SJCRH30 (cell line): ENCODE measurements at regions not wholly inside any gene's neighbourhood (a gene's known extent, or its start where the extent isn't known, plus 50 kb on each side); places are given as distances from the start of the nearest gene placed in this dataset.

ENCODE experiments used
- DNase-seq, 2 experiments: peaks; one replicate each; pipeline ENCODE4 v3.0.0-alpha.2; 2015 to 2020
- H3K27ac ChIP-seq: fragments of 250-450 bp; sonication (Bioruptor Pico); 2 replicates; pipeline ENCODE4 v1.5.1; 2020; ENCODE audit warnings: mild to moderate bottlenecking, moderate library complexity
- H3K27me3 ChIP-seq: fragments of 250-450 bp; sonication (Bioruptor Pico); 2 replicates; pipeline ENCODE4 v1.5.1; 2020; ENCODE audit warnings: mild to moderate bottlenecking, moderate library complexity
- H3K36me3 ChIP-seq: fragments of 250-450 bp; sonication (Bioruptor Pico); 2 replicates; pipeline ENCODE4 v1.5.1; 2020; ENCODE audit warnings: mild to moderate bottlenecking, moderate library complexity
- H3K4me1 ChIP-seq: fragments of 250-450 bp; sonication (Bioruptor Pico); 2 replicates; pipeline ENCODE4 v1.5.1; 2020; ENCODE audit warnings: mild to moderate bottlenecking, moderate library complexity
- H3K4me3 ChIP-seq: fragments of 250-450 bp; sonication (Bioruptor Pico); 2 replicates; pipeline ENCODE4 v1.5.1; 2020; ENCODE audit warnings: mild to moderate bottlenecking, moderate library complexity
- H3K9me3 ChIP-seq: fragments of 250-450 bp; sonication (Bioruptor Pico); replicated peaks from 2 replicates; pipeline ENCODE4 v1.5.1; 2020; ENCODE audit warnings: mild to moderate bottlenecking, moderate library complexity

- DNase-seq, result peak; percentile 8 to 51
- H3K27ac ChIP-seq, result peak overlapping the region; percentile 22; the same call in 1 of the 2 replicates
- H3K4me3 ChIP-seq, result no peak overlapping the region
- no peaks in the 10 kb centered on the region for H3K27me3 ChIP-seq
- no peaks in the 10 kb centered on the region for H3K9me3 ChIP-seq
- no peaks in the 10 kb centered on the region for H3K36me3 ChIP-seq
- H3K4me1 ChIP-seq, result peaks cover 13% of the 10 kb centered on the region
These were observed 239.6 kb upstream of the VEGFC start for GRCh38 chr4:177032341-177032740.

- Histone ChIP-seq H3K27me3 (no peaks in the 10 kb centered on the region), H3K4me1 (peaks cover 14% of the 10 kb centered on the region), H3K36me3 (no peaks in the 10 kb centered on the region), H3K4me3 (no peak overlapping the region), H3K27ac (no peak overlapping the region; the same call in 1 of the 2 replicates), H3K9me3 (no peaks in the 10 kb centered on the region)
- DNase-seq, result peak in 1 of 2 experiments; percentile 12
These were observed 240.4 kb upstream of the VEGFC start for GRCh38 chr4:177033135-177033534.

DNA sequence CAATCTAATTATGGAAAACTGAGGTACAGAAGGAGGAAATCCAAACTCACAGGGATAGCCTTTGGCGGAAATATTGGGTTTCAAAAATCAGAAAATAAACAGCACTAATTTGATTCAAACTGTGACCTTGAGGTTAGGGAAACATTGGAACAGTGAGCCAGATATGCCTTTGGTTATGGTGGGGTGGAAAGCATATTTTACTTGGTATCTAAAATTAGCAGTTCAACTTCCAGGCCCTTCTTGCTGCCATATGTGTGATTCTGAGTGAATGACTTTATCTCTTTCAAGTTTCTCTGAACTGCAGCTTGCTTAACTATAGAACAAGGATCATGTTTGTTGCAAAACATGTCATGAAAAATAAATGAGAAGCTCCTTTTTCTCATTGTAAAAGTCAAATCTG is 240.9 kb upstream of the VEGFC start:
- Histone ChIP-seq H3K4me1 (peaks cover 18% of the 10 kb centered on the region), H3K4me3 (no peak overlapping the region), H3K9me3 (no peaks in the 10 kb centered on the region), H3K27me3 (no peaks in the 10 kb centered on the region), H3K36me3 (no peaks in the 10 kb centered on the region), H3K27ac (no peak overlapping the region)
- peak in 1 of 2 experiments; percentile 4 for DNase-seq

DNA sequence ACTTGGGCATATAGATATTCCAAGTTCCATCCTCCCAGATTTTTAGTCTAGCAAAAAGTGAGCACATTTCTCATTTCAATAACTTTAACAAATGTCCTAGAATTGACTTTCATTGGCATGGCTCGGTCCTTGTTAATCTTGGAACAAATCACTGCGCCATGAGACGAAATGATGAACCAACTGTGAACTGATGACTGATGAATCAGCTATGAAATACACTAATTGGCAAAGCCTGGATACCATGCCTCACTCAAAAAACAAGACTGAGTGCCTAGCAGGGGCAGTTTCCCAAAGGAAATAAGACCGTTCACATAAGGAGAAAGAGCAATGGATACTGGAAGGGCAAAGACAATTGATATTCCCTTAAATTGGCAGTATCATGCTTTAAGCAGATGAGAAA is 248.6 kb upstream of the VEGFC start:
- no peaks in the 10 kb centered on the region for H3K36me3 ChIP-seq
- H3K9me3 ChIP-seq, result no peaks in the 10 kb centered on the region
- DNase-seq, result no peak
- H3K27ac ChIP-seq, result no peak overlapping the region
- no peak overlapping the region for H3K4me3 ChIP-seq
- H3K4me1 ChIP-seq, result peaks cover 14% of the 10 kb centered on the region
- H3K27me3 ChIP-seq, result no peaks in the 10 kb centered on the region

GRCh38 chr4:177047070-177047850 is 254.5 kb upstream of the VEGFC start:
- H3K27ac ChIP-seq, result no peak overlapping the region
- H3K4me3 ChIP-seq, result no peak overlapping the region

DNA sequence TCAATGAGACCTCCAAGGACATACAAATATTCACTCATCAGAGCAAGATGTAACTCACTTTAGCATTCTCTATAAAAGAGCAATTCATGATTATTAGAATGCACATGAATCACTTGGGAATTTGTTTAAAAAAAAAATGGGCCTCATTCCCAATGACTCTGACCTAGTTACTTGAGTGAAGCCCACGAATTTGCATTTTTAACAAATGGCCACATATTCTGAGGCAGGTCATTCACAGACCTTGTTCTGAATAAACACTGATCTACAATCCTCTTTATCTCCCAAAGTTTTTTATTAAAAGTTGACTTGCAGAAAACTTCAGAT is 255.1 kb upstream of the VEGFC start:
- no peaks in the 10 kb centered on the region for H3K36me3 ChIP-seq

More at GRCh38 chr4:177047070-177047850, 254.5 kb upstream of the VEGFC start:
- H3K36me3 ChIP-seq, result no peaks in the 10 kb centered on the region
- peak; percentile 54 to 74 for DNase-seq
- H3K27me3 ChIP-seq, result no peaks in the 10 kb centered on the region
- no peaks in the 10 kb centered on the region for H3K9me3 ChIP-seq
- no peaks in the 10 kb centered on the region for H3K4me1 ChIP-seq

DNA sequence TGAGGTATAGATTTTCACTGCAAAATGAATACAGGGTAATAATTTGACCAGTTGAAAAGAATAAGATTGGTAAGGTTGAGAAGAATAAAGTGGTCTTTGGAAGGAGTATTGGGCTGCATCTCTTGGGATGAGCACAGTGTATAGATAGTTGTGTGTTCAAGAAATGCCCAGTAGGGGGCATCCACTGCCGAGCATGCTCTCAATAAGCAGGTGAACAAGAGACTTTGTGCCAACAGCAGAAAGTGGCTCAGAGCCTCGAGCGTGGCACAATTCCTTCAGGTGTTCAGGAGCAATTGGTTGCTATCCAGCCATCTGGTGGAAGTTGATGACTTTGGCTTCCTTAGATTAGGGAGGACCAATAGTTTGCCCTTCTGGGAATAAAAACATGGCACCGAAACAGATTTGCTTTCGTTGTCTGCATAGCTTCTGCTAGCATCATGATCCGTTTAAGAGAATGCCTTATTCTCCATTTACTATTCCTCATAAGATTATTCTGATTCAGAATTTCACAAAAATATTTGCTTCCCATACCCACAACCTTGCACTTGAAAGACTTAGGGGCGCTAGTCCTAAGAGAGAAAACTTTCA is 258.1 kb upstream of the NEIL3 start:
- DNase-seq, result peak in 1 of 2 experiments; percentile 40
- no peak overlapping the region for H3K4me3 ChIP-seq
- H3K9me3 ChIP-seq, result no peaks in the 10 kb centered on the region
- no peaks in the 10 kb centered on the region for H3K36me3 ChIP-seq
- H3K27me3 ChIP-seq, result no peaks in the 10 kb centered on the region
- H3K27ac ChIP-seq, result no peak overlapping the region
- H3K4me1 ChIP-seq, result no peaks in the 10 kb centered on the region

More for the DNA sequence above, 255.1 kb upstream of the VEGFC start:
- Histone ChIP-seq H3K27ac (no peak overlapping the region), H3K4me1 (no peaks in the 10 kb centered on the region), H3K27me3 (no peaks in the 10 kb centered on the region), H3K9me3 (no peaks in the 10 kb centered on the region), H3K4me3 (no peak overlapping the region)
- DNase-seq, result no peak

- DNase-seq, result no peak
- Histone ChIP-seq H3K9me3 (no peaks in the 10 kb centered on the region), H3K27me3 (no peaks in the 10 kb centered on the region), H3K4me1 (no peaks in the 10 kb centered on the region), H3K4me3 (no peak overlapping the region), H3K36me3 (no peaks in the 10 kb centered on the region), H3K27ac (no peak overlapping the region)
These were observed 257.3 kb upstream of the NEIL3 start for GRCh38 chr4:177052211-177052934.

DNA sequence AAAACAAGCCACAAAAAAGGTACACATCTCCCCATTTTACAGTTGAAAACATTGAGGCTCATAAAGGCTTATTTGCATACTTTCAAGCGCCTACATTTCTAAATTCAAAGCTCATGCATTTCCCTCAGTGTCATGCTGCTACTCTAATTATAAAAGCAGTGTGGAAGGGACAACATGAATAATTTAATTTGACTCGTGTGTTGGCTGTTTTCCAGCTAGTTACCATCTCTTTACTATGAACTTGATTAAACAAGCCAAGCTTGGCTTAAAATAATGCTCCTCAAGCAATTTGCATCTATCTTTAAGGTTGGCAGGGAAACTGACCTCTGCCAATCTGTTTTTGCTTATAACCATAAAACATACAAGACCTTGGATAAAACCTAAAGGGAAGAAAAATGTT is 252.5 kb upstream of the NEIL3 start:
- Histone ChIP-seq H3K9me3 (no peaks in the 10 kb centered on the region), H3K36me3 (no peaks in the 10 kb centered on the region), H3K27me3 (no peaks in the 10 kb centered on the region), H3K4me1 (no peaks in the 10 kb centered on the region), H3K27ac (no peak overlapping the region), H3K4me3 (no peak overlapping the region)
- DNase-seq, result no peak

GRCh38 chr4:177064116-177064515 is 245.6 kb upstream of the NEIL3 start:
- Histone ChIP-seq H3K27ac (no peak overlapping the region), H3K4me1 (0 out of 2 replicates have a peak, but pooled peaks cover 4% of the 10 kb centered on the region), H3K27me3 (no peaks in the 10 kb centered on the region), H3K36me3 (no peaks in the 10 kb centered on the region), H3K4me3 (no peak overlapping the region), H3K9me3 (no peaks in the 10 kb centered on the region)
- DNase-seq, result no peak

DNA sequence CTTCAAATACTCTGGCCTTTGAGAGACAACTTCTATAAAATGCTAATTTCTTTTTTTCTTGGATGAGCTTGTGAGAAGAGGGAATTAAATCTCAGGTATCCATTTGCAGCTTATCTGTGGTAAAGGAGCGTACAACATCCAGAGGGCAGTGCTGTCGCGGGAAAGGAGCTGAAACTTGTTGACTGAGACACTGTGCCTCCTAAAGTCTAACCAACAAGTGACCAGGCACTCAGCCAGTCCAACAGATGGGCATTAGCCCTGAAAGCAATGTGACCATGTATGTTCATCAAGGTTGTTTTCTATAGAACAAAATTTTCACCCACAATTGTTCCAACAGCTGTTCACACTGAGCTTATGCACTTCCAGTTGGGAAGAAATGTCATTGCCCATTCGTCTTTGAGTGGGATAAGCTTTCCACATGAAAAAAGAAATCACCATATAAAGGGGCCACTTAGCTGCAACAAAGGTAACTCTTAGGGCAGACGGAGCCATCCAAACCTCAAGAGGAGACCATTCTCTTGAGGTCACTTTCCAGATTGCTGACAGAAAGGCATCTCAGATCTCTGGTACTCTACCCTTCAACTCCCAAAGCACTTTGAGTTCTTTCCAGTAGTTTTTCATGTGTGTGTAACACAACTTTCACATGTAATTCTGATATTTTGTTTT is 244.8 kb upstream of the NEIL3 start:
- Histone ChIP-seq H3K4me3 (no peak overlapping the region), H3K27me3 (no peaks in the 10 kb centered on the region), H3K9me3 (no peaks in the 10 kb centered on the region), H3K36me3 (no peaks in the 10 kb centered on the region), H3K4me1 (0 out of 2 replicates have a peak, but pooled peaks cover 4% of the 10 kb centered on the region), H3K27ac (no peak overlapping the region)
- peak; percentile 49 to 54 for DNase-seq

DNA sequence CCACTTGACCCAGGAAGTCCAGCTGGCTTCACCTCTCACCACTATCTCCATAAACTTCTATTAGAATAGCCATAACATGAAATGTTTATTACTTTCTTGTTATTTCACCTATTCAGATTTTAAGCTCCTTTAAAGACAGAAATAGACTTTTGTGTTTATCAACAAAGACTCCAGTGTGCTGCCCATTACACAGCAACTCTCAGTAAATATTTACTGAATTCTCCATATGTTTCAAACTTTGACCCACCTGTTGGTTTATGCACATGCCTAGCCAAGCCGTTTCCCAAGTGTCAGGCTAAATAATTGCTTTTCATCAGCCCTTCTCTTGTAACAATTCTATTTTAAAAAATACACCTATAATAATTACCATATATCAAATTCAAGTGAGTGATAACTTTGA is 242.9 kb upstream of the NEIL3 start:
- Histone ChIP-seq H3K27ac (no peak overlapping the region), H3K9me3 (no peaks in the 10 kb centered on the region), H3K36me3 (no peaks in the 10 kb centered on the region), H3K27me3 (no peaks in the 10 kb centered on the region), H3K4me1 (0 out of 2 replicates have a peak, but pooled peaks cover 4% of the 10 kb centered on the region), H3K4me3 (no peak overlapping the region)
- DNase-seq, result no peak

GRCh38 chr4:177070533-177071058 is 239.1 kb upstream of the NEIL3 start:
- no peak overlapping the region for H3K27ac ChIP-seq
- H3K4me1 ChIP-seq, result no peaks in the 10 kb centered on the region
- no peaks in the 10 kb centered on the region for H3K36me3 ChIP-seq
- DNase-seq, result no peak
- H3K4me3 ChIP-seq, result no peak overlapping the region
- no peaks in the 10 kb centered on the region for H3K27me3 ChIP-seq
- no peaks in the 10 kb centered on the region for H3K9me3 ChIP-seq

DNA sequence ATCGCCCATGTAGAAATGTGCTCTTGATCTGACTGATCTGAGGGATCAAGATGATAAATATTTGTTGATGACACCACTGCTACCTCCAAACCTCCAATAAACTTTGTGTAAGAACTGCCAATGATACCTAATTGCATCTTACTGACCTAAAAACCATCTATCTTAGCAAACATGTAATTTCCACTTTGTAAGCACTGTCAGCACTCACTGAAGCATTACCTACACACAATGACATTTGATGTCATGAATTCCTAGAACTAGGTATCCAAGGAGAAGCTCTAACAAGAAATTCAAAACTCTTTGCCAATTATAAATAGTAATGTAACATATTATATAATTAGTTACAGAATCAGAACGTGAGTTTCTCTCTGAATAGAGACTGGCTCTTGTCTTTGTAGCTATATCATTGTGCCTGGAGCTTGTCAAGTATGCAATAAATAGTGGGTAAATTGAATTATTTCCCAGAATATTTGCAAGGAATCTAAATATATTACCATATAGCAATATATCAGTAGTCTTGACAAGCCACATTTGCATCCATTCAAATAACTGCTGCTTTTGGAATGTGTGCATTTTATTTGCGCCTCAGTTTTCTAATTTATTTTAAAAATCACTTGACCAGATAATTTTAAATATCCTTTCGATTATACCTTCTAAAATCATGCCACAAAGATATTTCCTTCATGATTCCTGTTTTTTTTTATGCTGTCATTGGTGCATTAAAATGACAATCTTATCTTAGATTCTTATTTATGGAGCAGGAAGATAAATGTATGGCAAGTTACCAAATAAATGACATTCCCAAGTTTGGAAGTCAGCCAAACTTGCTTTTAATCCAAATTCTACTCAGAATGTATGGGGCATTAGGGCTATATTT is 232.3 kb upstream of the NEIL3 start:
- no peak overlapping the region for H3K27ac ChIP-seq
- H3K27me3 ChIP-seq, result no peaks in the 10 kb centered on the region
- H3K4me3 ChIP-seq, result no peak overlapping the region
- H3K4me1 ChIP-seq, result no peaks in the 10 kb centered on the region
- DNase-seq, result no peak
- no peaks in the 10 kb centered on the region for H3K36me3 ChIP-seq
- no peaks in the 10 kb centered on the region for H3K9me3 ChIP-seq
